ENCODE measurements at regions not wholly inside any gene's neighbourhood (a gene's known extent, or its start where the extent isn't known, plus 50 kb on each side); places are given as distances from the start of the nearest gene placed in this dataset.
A peak's percentile ranks its signal among the peaks of the same experiment; 100 is the strongest.

DNA sequence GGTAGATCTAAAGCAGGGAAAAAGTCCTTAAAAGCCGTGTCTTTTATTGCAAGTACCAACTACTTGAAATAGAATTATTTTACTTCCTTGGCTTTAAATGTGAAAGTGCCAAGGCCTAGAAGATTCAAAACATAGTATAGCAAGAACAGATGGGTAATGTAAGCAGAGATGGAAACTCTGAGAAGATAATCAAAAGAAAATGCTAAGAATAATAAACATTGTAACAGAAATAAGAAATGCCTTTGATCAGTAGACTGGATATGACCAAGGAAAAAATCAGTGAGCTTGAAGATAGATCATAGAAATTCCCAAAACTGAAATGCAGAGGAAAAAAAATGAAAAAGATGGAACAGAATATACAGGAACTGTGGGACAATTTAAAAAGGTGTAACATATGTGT is 113.1 kb downstream of the BLID start:
- no peak overlapping the region for H3K4me2 ChIP-seq (ENCODE audit: insufficient read depth, insufficient read length, low read length)
- no peaks in the 10 kb centered on the region for H3K79me1 ChIP-seq (ENCODE audit: insufficient read depth, low read depth, low read length, poor library complexity, severe bottlenecking)
- H2AFZ ChIP-seq (ENCODE audit: low read length): no peak overlapping the region
- no peak overlapping the region for H3T11ph ChIP-seq (ENCODE audit: low read length)
- no peaks in the 10 kb centered on the region; a peak in 1 of 5 replicates for H3K9me3 Mint-ChIP-seq
- no peak overlapping the region for H2BK5ac ChIP-seq (ENCODE audit: insufficient read length, low read length)
- peak overlapping the region; percentile 60 for H2BK20ac ChIP-seq (ENCODE audit: low read depth, low read length, poor library complexity, severe bottlenecking)
- H2BK12ac ChIP-seq (ENCODE audit: insufficient read length, low read depth, low read length): no peak overlapping the region
- no peak for DNase-seq
- no peak overlapping the region for H3K27ac ChIP-seq (ENCODE audit: insufficient read length, low read depth, low read length)
- H4K20me1 ChIP-seq (ENCODE audit: control insufficient read depth, insufficient read depth, insufficient read length): no peaks in the 10 kb centered on the region
- TF ChIP-seq, protein P1, sequence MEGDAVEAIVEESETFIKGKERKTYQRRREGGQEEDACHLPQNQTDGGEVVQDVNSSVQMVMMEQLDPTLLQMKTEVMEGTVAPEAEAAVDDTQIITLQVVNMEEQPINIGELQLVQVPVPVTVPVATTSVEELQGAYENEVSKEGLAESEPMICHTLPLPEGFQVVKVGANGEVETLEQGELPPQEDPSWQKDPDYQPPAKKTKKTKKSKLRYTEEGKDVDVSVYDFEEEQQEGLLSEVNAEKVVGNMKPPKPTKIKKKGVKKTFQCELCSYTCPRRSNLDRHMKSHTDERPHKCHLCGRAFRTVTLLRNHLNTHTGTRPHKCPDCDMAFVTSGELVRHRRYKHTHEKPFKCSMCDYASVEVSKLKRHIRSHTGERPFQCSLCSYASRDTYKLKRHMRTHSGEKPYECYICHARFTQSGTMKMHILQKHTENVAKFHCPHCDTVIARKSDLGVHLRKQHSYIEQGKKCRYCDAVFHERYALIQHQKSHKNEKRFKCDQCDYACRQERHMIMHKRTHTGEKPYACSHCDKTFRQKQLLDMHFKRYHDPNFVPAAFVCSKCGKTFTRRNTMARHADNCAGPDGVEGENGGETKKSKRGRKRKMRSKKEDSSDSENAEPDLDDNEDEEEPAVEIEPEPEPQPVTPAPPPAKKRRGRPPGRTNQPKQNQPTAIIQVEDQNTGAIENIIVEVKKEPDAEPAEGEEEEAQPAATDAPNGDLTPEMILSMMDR (conservative IDR thresholded peaks at IDR 0.05): no peak
- no peak overlapping the region for H3K27ac Mint-ChIP-seq
- no peak overlapping the region for H4K91ac ChIP-seq (ENCODE audit: insufficient read length, low read depth, low read length)
- no peaks in the 10 kb centered on the region for H3K4me1 Mint-ChIP-seq
- no peaks in the 10 kb centered on the region for H3K27me3 ChIP-seq (ENCODE audit: insufficient read depth, low read length)
- H3K56ac ChIP-seq (ENCODE audit: insufficient read length, low read depth, low read length): no peak overlapping the region
- H3K9ac ChIP-seq (ENCODE audit: extremely low read depth, insufficient read length, low read length): no peak overlapping the region
- no peak overlapping the region for H2BK15ac ChIP-seq (ENCODE audit: low read depth, low read length)
- no peak overlapping the region for H4K5ac ChIP-seq (ENCODE audit: insufficient read length, low read depth, low read length)
- no peaks in the 10 kb centered on the region for H3K9me3 ChIP-seq (ENCODE audit: control insufficient read depth, low read depth, low read length)
- no peaks in the 10 kb centered on the region for H3K23me2 ChIP-seq (ENCODE audit: insufficient read length, low read depth, low read length, poor library complexity, severe bottlenecking)
- no peak overlapping the region for H2AK5ac ChIP-seq (ENCODE audit: insufficient read length, low read length)
- H3K4me1 ChIP-seq (ENCODE audit: insufficient read depth, low read length): no peaks in the 10 kb centered on the region
- H3K27me3 Mint-ChIP-seq (ENCODE audit: low read depth): no peaks in the 10 kb centered on the region
- H3K36me3 Mint-ChIP-seq (ENCODE audit: insufficient read depth in 1 of 3, low read depth in 3 of 3): no peaks in the 10 kb centered on the region
- no peak overlapping the region for H4K8ac ChIP-seq (replicated peaks; ENCODE audit: insufficient read length, low read depth, low read length)
- H3K23ac ChIP-seq (ENCODE audit: insufficient read length, low read depth, low read length): no peak overlapping the region
- H3K4me3 Mint-ChIP-seq: no peak overlapping the region
- no peaks in the 10 kb centered on the region; the same call in 1 of the 2 replicates for H3K79me2 ChIP-seq (ENCODE audit: insufficient read depth, low read length)
- WGBS (ENCODE audit: extremely low coverage, insufficient read length, low lambda C conversion rate): no CpG with 5 or more reads among the region's 1 CpG
- no peak overlapping the region for H3K14ac ChIP-seq (ENCODE audit: insufficient read depth, low read length)
- no peak overlapping the region for H2BK120ac ChIP-seq (ENCODE audit: low read depth, low read length, poor library complexity, severe bottlenecking)
- no peak overlapping the region for H3K18ac ChIP-seq (ENCODE audit: insufficient read length, low read depth, low read length)
- no peak overlapping the region for H3K4ac ChIP-seq (ENCODE audit: low read depth, low read length)
